Limb (tissue), 2 donors: ENCODE measurements at regions not wholly inside any gene's neighbourhood (a gene's known extent, or its start where the extent isn't known, plus 50 kb on each side); places are given as distances from the start of the nearest gene placed in this dataset.
"Not testable (repeated sequence)": the region's sequence is repeated elsewhere in the genome, so short reads cannot be mapped to it uniquely, and the experiment has no call there.

Experiments used
- DNase-seq, 2 donors: peaks; one replicate each; pipeline ENCODE4 v3.0.0-alpha.2; 2016; ENCODE audit errors: extremely low spot score in 2 of 2

GRCh38 chr2:194705398-194705797, 951.6 kb upstream of the SLC39A10 start:
- no peak for DNase-seq

DNA sequence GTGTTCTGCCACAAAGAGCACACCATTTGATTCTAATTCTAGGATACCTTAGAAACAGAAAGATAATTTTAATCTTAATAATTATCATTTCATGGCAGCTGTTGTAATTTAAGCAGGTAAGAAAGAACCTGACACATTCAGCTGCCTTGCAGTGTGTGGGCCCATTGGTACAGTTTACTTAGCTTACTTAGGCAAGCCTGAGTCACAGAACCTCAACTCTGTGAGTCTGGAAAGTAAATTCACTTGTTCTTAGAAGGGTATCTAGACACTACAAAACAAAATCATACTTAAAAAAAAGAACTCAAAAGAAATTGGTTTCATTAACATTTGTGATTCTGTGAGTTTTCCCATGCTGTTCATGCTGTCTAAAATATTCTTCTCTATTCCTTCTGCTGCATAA, 956.3 kb upstream of the SLC39A10 start:
- DNase-seq, result no peak

DNA sequence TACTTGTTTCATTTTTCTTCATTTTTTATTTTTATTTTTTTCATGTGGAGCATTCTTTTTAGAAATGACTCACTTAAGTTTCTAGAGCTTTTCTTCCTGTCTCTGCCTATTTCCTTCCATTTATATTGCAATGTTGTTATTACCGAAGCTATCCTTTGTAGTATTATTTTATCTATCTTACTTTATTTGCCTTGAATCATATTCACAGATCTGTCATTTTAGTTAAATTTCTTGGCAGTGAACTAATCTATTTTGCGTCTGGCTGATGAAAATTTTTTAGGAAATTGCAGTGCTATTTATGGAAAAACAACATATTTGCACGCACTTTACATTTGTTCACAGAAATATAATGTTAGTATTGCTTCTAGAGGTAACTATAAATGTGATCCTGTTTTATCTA, 956.9 kb upstream of the SLC39A10 start:
- no peak for DNase-seq

DNA sequence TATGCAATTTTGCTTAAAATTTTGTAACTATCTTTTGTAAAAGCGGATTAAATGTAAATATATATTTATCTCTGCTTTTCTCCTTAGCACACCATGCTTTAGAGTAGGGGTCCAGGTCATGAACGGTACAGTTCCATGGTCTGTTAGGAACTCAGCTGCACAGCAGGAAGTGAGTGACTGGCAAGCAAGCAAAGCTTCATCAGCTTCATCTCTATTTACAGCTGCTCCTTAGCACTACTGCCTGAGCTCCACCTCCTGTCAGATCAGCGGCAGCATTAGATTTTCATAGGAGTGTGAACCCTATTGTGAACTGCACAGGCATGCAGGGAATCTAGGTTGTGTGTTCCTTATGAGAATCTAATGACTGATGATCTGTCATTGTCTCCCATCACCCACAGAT, 959.0 kb upstream of the SLC39A10 start:
- DNase-seq, result no peak

GRCh38 chr2:194697439-194697838, 959.6 kb upstream of the SLC39A10 start:
- no peak for DNase-seq

DNA sequence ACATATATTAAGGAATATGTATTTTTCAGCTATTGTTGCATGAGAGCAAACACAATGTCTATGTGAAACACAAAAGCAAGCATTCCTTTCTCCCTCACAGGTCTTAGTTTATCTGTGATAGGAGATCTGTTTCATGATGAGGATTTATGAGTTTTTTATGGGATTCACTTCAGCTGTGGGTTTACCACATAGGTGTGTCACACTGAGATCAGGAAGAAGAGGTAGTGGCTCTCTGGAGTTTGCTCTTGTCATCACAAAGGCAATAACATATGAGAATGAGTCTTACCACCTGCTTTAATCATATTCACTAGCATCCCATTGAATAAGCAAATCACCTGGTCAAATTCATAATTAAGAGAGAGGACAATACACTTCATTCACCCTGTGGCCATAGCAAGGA, 960.3 kb upstream of the SLC39A10 start:
- no peak for DNase-seq

GRCh38 chr2:194686569-194686968, 970.5 kb upstream of the SLC39A10 start:
- no peak for DNase-seq

- no peak for DNase-seq
Observed at GRCh38 chr2:194674043-194674442, 983.0 kb upstream of the SLC39A10 start.

GRCh38 chr2:194672994-194673393, 984.0 kb upstream of the SLC39A10 start:
- no peak for DNase-seq

GRCh38 chr2:194661431-194661830, 995.6 kb upstream of the SLC39A10 start:
- no peak for DNase-seq

- DNase-seq, result not testable (repeated sequence)
Observed at GRCh38 chr2:194639057-194639456, 1018.0 kb upstream of the SLC39A10 start.

- no peak for DNase-seq
Observed at GRCh38 chr2:194621945-194622344, 1035.1 kb upstream of the SLC39A10 start.

DNA sequence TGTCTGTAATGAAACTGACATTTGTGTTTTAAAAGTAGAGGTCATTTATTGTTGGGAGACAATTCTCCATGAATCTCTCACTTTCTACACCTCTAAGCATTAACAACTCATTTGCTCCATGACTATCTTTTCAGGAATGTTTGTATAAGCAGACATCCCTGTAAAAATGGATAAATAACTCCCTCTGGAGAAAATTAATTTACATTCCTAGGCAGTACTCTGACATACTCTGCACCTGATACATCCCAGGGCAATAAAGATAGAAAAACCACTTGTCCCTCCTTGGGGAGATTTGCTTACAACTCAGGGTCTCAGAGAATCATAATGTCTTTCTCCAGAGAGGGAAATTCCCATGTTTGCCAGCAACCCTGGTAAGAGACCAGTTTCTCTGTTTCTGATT, 1037.7 kb upstream of the SLC39A10 start:
- DNase-seq, result no peak

- no peak for DNase-seq
Observed at GRCh38 chr2:194618432-194618831, 1038.6 kb upstream of the SLC39A10 start.

- DNase-seq, result no peak
Observed at GRCh38 chr2:194616334-194616733, 1040.7 kb upstream of the SLC39A10 start.

- DNase-seq, result no peak
Observed at GRCh38 chr2:194610297-194610696, 1046.7 kb upstream of the SLC39A10 start.

DNA sequence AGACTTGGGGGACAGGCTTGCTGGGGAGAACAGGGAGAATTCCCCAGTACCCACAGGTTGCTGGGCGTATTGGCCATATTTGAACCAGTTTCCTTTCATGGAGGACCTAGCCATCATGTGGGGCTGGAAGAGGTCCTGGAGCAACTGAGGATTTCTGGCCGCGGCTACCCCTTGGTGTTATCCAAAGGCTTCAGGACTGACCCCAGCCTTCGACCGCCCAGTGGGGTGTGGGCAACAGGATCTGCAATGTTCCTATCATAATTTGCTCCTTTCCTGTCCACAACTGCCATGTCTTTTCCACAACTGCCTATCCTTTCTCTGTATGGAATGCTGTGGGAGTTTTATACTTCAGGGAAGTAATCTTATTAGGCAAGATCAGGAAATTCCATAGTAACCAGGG, 1053.6 kb upstream of the SLC39A10 start:
- DNase-seq, result no peak

DNA sequence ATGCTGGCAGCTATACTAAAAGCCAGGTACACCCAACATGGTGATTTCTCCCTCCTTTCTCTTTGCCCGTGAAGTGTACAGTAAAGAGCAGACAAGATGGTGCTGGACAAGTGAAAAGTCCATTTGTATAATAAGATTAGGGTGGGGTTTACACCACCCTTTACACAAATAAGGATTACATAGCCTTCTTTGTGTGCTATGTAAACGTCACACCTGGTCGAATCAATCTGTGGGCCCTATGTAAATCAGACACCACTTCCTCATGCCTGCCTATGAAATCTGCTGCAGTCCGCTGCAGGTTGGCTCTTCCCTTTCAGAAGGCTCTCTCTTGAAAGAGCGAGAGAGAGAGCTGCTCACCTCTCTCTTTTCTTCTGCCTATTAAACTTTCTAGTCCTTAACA, 1054.3 kb upstream of the SLC39A10 start:
- DNase-seq, result no peak

- no peak for DNase-seq
Observed at GRCh38 chr2:194591192-194591591, 1065.8 kb upstream of the SLC39A10 start.

DNA sequence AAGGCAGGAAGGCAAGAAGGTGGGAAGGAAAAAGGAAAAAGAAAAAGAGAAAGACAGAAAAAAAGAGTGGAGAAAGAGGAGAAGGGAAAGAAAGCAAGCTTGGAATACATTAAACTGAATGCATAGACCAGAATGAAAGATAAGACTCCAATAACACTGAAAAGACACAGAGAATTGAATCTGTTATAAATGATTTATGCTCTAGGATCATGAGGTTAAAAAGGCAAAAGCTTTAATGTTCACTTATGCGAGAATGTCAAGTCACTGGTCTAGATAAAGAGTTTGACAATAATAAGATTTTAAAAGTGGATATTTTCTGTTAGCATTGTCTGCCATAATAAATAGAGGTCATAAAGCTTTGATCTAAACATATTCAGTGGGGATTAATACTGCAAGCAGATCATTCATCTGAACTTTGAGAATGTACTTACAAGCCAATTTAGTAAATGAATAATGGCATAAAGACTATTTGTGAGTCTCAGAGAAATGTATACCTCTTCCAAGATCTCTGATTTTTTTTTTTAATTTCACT, 1069.2 kb upstream of the SLC39A10 start:
- DNase-seq, result no peak

DNA sequence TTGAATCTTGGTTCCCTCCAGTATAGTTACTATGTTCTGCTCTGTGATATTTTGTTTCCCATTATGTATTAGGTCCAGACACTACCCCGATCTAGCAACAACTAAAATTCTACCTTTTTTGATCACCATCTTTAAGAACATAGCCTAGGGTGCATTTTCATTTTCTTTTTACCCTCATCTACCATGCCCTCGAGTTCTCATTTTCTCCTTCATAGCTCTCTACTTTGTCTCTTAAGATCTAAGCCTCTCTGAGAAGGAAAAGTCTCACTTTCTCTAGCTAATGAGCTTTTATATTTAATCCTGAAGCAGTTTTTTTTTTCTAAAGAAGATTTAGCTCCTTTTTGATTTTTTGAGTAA, 1089.4 kb upstream of the SLC39A10 start:
- no peak for DNase-seq

DNA sequence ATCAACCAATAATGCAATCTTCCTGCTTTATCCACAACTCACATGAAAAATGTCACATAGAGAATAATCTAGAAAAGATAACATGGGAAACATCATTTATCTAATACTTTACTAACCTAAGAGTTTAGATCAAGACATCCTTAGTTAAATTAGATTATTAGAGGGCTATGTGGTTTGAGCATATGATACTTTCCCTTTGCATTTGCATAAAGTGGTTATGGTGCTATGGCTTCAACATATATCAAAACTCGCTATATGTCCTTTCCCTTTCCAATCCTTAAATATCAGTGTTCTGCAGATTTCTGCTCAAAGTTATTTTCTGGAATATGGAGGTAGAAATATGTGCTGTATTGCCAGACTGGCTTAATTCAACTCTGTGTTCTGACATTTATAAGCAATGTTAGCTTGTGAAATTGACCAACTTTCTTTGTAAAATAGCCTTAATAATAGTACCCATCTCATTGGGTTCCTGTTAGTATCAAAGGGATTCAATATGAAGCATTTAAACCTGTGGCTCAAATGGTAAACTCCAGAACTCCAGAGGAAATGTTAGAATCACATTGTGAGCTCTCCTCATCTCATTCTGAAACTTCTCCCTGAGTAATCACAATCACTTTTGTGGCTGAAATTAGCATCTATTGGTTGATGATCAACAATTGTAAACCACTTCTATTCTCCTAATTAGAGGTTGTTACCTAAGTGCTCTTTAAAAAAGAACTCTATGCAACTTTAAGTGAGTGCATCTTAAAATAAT, 1089.9 kb upstream of the SLC39A10 start:
- DNase-seq, result no peak

DNA sequence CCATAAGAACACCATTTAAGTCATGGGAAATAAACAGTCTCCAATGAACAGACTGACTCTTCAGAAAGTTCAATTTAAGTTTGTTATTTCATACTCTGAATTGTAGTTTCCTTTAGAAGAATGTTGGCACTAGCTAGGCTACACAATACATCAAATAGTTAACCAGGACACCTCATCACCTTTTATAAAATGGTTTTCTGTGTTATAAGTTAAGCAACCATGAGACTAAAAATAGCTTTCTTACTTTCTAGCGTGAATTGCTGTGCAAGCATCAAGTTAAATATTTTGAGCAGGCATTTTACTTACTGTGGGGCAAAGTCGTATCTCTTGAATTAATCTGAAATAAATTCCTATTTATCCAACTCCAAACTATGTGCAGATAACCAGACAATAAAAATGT, 1092.6 kb upstream of the SLC39A10 start:
- DNase-seq, result no peak

DNA sequence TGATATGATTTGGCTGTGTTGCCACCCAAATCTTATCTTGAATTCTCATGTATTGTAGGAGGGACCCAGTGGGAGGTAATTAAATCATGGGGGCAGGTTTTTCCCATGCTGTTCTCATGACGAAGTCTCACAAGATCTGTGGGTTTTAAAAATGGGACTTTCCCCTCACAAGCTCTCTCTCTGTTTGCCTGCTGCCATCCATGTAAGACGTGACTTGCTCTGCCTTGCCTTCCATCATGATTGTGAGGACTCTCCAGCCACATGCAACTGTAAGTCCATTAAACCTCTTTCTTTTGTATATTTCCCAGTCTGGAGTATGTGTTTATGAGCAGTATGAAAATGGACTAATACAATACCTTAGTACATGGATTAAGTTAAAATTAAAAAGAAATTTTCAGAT, 1094.7 kb upstream of the SLC39A10 start:
- DNase-seq, result no peak
